Ishikawa (cell line): ENCODE measurements at regions not wholly inside any gene's neighbourhood (a gene's known extent, or its start where the extent isn't known, plus 50 kb on each side); places are given as distances from the start of the nearest gene placed in this dataset.

Source experiments
- CEBPB ChIP-seq: IDR thresholded peaks from 2 replicates; pipeline ENCODE4 v1.6.1; 2012
- EGR1 ChIP-seq: IDR thresholded peaks from 2 replicates; pipeline ENCODE4 v1.6.1; 2012
- FOXM1 ChIP-seq: IDR thresholded peaks from 2 replicates; pipeline ENCODE4 v1.6.1; 2012; ENCODE audit warnings: low read depth, borderline replicate concordance
- NFIC ChIP-seq: IDR thresholded peaks from 2 replicates; pipeline ENCODE4 v1.6.1; 2012
- RAD21 ChIP-seq: IDR thresholded peaks from 2 replicates; pipeline ENCODE4 v1.6.1; 2012; ENCODE audit warnings: low read depth
- REST ChIP-seq: IDR thresholded peaks from 2 replicates; pipeline ENCODE4 v1.6.1; 2012; ENCODE audit warnings: low read depth, mild to moderate bottlenecking
- TAF1 ChIP-seq: IDR thresholded peaks from 2 replicates; pipeline ENCODE4 v1.6.1; 2012; ENCODE audit warnings: low read depth, mild to moderate bottlenecking
- TCF12 ChIP-seq: IDR thresholded peaks from 2 replicates; pipeline ENCODE4 v1.6.1; 2012; ENCODE audit warnings: low read depth
- TEAD4 ChIP-seq: IDR thresholded peaks from 2 replicates; pipeline ENCODE4 v1.6.1; 2012
- USF1 ChIP-seq: IDR thresholded peaks from 2 replicates; pipeline ENCODE4 v1.6.1; 2012
- YY1 ChIP-seq: IDR thresholded peaks from 2 replicates; pipeline ENCODE4 v1.6.1; 2012; ENCODE audit warnings: low read depth
- ZBTB7A ChIP-seq: IDR thresholded peaks from 2 replicates; pipeline ENCODE4 v1.6.1; 2012; ENCODE audit warnings: low read depth
- TF ChIP-seq, protein P1 (sequence below): IDR thresholded peaks from 2 replicates; pipeline ENCODE4 v1.6.1; 2012

- no peak for TF ChIP-seq ZBTB7A
- no peak for TF ChIP-seq TEAD4
- TF ChIP-seq CEBPB, result no peak
- no peak for TF ChIP-seq TCF12
- TF ChIP-seq, protein P1, sequence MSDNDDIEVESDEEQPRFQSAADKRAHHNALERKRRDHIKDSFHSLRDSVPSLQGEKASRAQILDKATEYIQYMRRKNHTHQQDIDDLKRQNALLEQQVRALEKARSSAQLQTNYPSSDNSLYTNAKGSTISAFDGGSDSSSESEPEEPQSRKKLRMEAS, result no peak
- TF ChIP-seq NFIC, result no peak
- no peak for TF ChIP-seq FOXM1
- no peak for TF ChIP-seq YY1
- no peak for TF ChIP-seq TAF1
- TF ChIP-seq USF1, result no peak
- no peak for TF ChIP-seq REST
- TF ChIP-seq EGR1, result no peak
- TF ChIP-seq RAD21, result peak; percentile 39; the same call in 1 of the 2 replicates
Observed at GRCh38 chr13:90455823-90456222, 891.7 kb upstream of the MIR17HG start.
